Right atrium auricular region (tissue), 2 donors: ENCODE measurements at regions not wholly inside any gene's neighbourhood (a gene's known extent, or its start where the extent isn't known, plus 50 kb on each side); places are given as distances from the start of the nearest gene placed in this dataset.
A peak's percentile ranks its signal among the peaks of the same experiment; 100 is the strongest.

Source experiments
- DNase-seq: peaks from one replicate; pipeline ENCODE4 v3.0.0-alpha.2; 2019; ENCODE audit warnings: low spot score
- H3K27ac ChIP-seq, 2 donors: fragments of 200-600 bp; sonication (generic); 1 replicate in 1 of 2; 2 replicates in 1 of 2; pipeline ENCODE4 v1.5.1; 2016 to 2019
- H3K27me3 ChIP-seq, 2 donors: fragments of 200-600 bp; sonication (generic); one replicate each; pipeline versions ENCODE4 v1.5.1 to v1.6.0; 2017 to 2019
- H3K36me3 ChIP-seq: fragments of 200-600 bp; sonication (generic); one replicate; pipeline ENCODE4 v1.5.1; 2016
- H3K4me1 ChIP-seq, 2 donors: fragments of 200-600 bp; sonication (generic); one replicate each; pipeline versions ENCODE4 v1.5.1 to v1.6.0; 2017 to 2019
- H3K4me3 ChIP-seq, 2 donors: fragments of 200-600 bp; sonication (generic); 1 replicate in 1 of 2; 2 replicates in 1 of 2; pipeline ENCODE4 v1.5.1; 2017 to 2019; ENCODE audit warnings: mild to moderate bottlenecking in 1 of 2, moderate library complexity in 1 of 2
- H3K9me3 ChIP-seq, 2 donors: fragments of 200-600 bp; sonication (generic); one replicate each; pipeline ENCODE4 v1.5.1; 2019
- TF ChIP-seq, protein P1 (sequence below), 2 donors: fragments of 200-600 bp; sonication (generic); IDR thresholded peaks; one replicate each; pipeline ENCODE4 v1.5.1; 2019; ENCODE audit warnings: antibody characterized with exemption in 2 of 2

DNA sequence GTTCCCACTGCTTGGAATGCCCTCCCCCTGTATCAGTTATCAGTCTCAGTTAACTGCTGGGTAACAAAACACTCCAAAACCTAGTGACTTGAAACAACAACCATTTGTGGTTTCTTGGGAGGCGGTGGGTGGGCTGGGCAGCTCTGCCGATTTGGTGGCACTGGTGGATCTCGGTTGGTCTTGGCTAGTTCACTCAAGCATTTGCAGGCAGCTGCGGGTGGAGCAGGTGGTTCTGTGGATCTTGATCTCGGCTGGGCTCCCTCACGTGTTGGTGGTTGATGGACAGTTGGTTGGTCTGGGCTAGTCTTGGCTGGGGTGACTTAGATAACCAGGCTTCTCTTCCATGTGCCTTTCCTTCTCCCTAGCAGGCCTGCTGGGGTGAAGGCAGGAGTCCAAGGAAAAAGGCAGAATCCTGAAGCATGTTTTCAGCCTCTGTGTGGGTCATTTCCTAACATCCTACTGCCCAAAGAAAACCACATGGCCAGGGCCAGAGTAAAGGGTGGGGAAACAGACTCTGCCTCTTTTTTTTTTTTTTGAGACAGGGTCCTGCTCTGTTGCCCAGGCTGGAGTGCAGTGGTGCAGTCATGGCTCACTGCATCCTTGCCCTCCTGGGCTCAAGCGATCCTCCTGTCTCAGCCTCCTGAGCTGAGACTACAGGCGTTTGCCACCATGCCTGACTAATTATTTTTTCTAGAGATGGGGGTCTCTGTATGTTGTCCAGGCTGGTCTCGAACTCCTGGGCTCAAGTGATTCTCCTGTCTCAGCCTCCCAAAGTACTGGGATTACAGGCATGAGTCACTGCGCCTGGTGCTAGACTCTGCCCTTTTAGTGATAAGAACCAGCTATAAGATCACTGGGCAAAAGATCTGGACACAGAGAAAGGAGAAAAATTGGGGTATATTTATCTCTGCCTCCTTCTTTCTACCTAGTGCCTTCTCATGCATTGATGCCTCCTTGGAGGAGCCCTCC lies 183.7 kb downstream of the RGS3 start:
- no peaks in the 10 kb centered on the region for H3K36me3 ChIP-seq
- H3K4me3 ChIP-seq: no peak overlapping the region
- no peak for DNase-seq
- H3K27ac ChIP-seq: peak overlapping the region in 1 of 2 donors; percentile 74
- H3K9me3 ChIP-seq: no peaks in the 10 kb centered on the region
- TF ChIP-seq, protein P1, sequence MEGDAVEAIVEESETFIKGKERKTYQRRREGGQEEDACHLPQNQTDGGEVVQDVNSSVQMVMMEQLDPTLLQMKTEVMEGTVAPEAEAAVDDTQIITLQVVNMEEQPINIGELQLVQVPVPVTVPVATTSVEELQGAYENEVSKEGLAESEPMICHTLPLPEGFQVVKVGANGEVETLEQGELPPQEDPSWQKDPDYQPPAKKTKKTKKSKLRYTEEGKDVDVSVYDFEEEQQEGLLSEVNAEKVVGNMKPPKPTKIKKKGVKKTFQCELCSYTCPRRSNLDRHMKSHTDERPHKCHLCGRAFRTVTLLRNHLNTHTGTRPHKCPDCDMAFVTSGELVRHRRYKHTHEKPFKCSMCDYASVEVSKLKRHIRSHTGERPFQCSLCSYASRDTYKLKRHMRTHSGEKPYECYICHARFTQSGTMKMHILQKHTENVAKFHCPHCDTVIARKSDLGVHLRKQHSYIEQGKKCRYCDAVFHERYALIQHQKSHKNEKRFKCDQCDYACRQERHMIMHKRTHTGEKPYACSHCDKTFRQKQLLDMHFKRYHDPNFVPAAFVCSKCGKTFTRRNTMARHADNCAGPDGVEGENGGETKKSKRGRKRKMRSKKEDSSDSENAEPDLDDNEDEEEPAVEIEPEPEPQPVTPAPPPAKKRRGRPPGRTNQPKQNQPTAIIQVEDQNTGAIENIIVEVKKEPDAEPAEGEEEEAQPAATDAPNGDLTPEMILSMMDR (IDR thresholded peaks at IDR 0.05): no peak
- no peaks in the 10 kb centered on the region for H3K27me3 ChIP-seq
- peaks cover 0 to 24% of the 10 kb centered on the region in 2 donors for H3K4me1 ChIP-seq

DNA sequence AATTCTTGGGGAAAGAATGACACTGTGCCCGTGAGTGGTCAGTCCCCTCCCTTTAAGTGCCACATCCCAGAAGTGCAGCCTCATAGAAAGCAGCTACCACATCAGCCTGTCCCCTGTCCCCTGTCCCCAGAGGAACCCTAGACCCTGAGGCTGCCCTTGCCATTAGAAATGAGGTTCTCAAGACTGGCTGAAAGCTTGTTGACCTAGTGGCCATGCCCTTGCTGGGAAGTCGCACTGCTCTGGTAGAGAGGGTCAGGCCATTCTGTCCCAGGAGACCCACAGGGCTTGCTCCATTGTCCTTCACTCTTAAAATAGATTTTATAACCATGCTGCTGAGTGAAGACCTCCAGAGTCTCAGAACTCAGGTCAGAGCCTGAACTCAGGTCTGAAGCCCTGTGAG lies 184.5 kb downstream of the RGS3 start:
- peak overlapping the region; percentile 54 to 74 for H3K27ac ChIP-seq

DNA sequence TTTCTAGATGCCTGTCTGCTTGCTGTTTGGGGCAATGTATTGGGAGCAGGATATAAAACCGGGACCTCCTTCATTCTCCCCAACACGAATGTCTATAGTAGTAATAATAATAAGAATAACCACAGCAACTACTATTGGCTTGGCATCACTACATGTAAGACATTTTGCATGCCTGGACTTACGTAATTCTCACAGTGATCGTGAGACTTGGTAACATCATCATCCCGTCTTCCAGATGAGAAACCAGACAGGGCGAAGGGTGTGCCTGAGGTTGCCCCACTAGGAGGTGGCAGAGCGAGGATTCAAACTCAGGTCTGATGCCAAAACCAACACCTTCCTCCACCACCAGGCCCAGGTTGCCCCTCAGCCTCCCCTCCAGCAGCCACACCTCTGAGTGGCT lies 185.1 kb downstream of the RGS3 start:
- H3K36me3 ChIP-seq: no peaks in the 10 kb centered on the region
- no peaks in the 10 kb centered on the region for H3K9me3 ChIP-seq
- no peaks in the 10 kb centered on the region for H3K27me3 ChIP-seq
- H3K4me3 ChIP-seq: no peak overlapping the region
- no peak for DNase-seq
- H3K4me1 ChIP-seq: peaks cover 0 to 34% of the 10 kb centered on the region in 2 donors
- TF ChIP-seq, protein P1 (IDR thresholded peaks at IDR 0.05): no peak
- H3K27ac ChIP-seq: peak overlapping the region; percentile 54 to 74

More for the DNA sequence above, 184.5 kb downstream of the RGS3 start:
- H3K4me1 ChIP-seq: peaks cover 0 to 32% of the 10 kb centered on the region in 2 donors
- no peak for DNase-seq
- H3K4me3 ChIP-seq: no peak overlapping the region
- H3K27me3 ChIP-seq: no peaks in the 10 kb centered on the region
- H3K36me3 ChIP-seq: no peaks in the 10 kb centered on the region
- TF ChIP-seq, protein P1 (IDR thresholded peaks at IDR 0.05): no peak
- no peaks in the 10 kb centered on the region for H3K9me3 ChIP-seq

DNA sequence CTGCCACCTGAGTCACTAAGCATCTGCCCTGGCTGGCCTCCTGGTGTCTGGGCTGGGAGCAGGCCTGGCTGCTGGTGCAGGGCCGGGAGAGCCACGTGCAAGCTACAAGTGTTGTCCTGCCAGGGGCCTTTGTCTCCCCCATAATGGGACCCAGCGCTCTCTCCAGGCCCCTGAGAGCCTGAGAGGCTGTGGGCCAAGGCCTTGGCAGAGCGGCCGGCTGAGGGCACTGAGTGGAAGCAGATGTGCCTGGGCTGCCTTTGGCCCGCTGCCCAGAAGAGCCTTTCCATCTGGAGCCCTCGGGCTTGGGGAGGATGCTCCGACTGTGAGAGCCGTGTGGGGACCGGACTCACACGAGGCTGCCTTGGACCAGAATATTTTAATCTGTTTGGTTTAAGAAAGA lies 185.5 kb downstream of the RGS3 start:
- Histone ChIP-seq H3K36me3 (no peaks in the 10 kb centered on the region), H3K4me1 (peaks cover 0 to 38% of the 10 kb centered on the region in 2 donors), H3K27me3 (no peaks in the 10 kb centered on the region), H3K27ac (peak overlapping the region; percentile 54 to 74), H3K4me3 (no peak overlapping the region), H3K9me3 (no peaks in the 10 kb centered on the region)
- DNase-seq: no peak
- TF ChIP-seq, protein P1 (IDR thresholded peaks at IDR 0.05): no peak

DNA sequence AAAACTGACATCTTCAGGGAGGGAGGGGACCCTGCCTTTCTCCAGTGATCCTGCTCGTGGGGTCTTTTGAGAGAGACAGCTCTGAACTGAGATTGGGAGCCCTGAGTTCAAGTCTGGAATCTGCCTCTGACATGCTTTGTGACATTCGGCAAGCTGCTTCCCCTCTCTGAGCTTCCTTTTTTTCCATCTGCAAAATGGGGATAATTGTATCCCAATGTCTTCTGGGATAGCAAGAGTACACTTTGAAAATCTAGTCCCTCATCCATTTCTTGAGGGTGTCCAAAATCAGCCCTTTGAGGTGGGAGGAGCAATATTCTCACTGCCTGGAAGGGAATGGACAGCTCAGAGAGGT lies 186.3 kb downstream of the RGS3 start:
- H3K36me3 ChIP-seq: no peaks in the 10 kb centered on the region
- TF ChIP-seq, protein P1 (IDR thresholded peaks at IDR 0.05): no peak
- peak overlapping the region; percentile 54 to 74 for H3K27ac ChIP-seq
- no peaks in the 10 kb centered on the region for H3K27me3 ChIP-seq
- H3K4me3 ChIP-seq: no peak overlapping the region
- no peak for DNase-seq
- H3K9me3 ChIP-seq: no peaks in the 10 kb centered on the region
- peaks cover 0 to 45% of the 10 kb centered on the region in 2 donors for H3K4me1 ChIP-seq
